ENCODE measurements at regions not wholly inside any gene's neighbourhood (a gene's known extent, or its start where the extent isn't known, plus 50 kb on each side); places are given as distances from the start of the nearest gene placed in this dataset.
A peak's percentile ranks its signal among the peaks of the same experiment; 100 is the strongest.

DNA sequence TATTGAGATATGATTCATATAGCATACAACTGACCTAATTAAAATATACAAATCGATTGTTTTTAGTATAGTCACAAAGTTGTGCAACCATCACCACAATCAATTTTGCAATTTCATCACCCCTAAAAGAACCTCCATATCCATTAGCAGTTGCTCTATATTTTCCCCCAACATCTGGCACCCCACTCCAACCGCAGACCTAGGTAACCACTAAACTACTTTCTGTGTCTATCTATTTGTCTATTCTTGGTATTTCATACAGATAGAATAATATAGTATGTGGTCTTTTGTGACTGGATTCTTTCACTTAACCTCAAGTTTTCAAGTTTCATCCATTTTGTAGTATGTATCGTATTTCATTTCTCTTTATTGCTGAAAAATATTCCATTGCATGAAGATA lies 126.0 kb upstream of the CRY1 start:
- TF ChIP-seq, protein P1, sequence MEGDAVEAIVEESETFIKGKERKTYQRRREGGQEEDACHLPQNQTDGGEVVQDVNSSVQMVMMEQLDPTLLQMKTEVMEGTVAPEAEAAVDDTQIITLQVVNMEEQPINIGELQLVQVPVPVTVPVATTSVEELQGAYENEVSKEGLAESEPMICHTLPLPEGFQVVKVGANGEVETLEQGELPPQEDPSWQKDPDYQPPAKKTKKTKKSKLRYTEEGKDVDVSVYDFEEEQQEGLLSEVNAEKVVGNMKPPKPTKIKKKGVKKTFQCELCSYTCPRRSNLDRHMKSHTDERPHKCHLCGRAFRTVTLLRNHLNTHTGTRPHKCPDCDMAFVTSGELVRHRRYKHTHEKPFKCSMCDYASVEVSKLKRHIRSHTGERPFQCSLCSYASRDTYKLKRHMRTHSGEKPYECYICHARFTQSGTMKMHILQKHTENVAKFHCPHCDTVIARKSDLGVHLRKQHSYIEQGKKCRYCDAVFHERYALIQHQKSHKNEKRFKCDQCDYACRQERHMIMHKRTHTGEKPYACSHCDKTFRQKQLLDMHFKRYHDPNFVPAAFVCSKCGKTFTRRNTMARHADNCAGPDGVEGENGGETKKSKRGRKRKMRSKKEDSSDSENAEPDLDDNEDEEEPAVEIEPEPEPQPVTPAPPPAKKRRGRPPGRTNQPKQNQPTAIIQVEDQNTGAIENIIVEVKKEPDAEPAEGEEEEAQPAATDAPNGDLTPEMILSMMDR (IDR thresholded peaks at IDR 0.05; ENCODE audit: insufficient read depth, low read depth, low read length) = no peak
- no peak overlapping the region for H3K4me3 ChIP-seq (ENCODE audit: low read depth, low read length)
- DNase-seq (ENCODE audit: low read depth) = no peak

DNA sequence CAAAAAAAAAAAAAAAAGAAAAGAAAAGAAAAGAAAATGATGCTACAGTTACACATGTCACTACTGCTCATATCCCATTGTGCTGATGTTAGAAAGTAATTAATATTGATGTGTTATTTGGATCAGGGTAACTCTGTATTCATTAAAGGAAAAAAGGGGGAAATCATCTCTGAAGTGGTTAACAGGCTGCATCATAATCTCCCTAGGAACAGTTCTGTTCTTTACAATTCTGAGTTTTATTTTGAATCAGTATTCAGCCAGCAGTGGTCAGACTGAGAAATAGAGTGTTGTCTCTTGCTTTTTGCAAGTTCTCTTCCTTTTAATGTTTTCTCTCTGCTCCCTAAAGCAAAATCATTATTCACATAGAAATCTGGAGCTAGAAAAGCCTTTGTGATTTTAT lies 128.6 kb upstream of the CRY1 start:
- TF ChIP-seq, protein P1 (IDR thresholded peaks at IDR 0.05; ENCODE audit: insufficient read depth, low read depth, low read length) = no peak
- no peak for DNase-seq (ENCODE audit: low read depth)
- H3K4me3 ChIP-seq (ENCODE audit: low read depth, low read length) = no peak overlapping the region

DNA sequence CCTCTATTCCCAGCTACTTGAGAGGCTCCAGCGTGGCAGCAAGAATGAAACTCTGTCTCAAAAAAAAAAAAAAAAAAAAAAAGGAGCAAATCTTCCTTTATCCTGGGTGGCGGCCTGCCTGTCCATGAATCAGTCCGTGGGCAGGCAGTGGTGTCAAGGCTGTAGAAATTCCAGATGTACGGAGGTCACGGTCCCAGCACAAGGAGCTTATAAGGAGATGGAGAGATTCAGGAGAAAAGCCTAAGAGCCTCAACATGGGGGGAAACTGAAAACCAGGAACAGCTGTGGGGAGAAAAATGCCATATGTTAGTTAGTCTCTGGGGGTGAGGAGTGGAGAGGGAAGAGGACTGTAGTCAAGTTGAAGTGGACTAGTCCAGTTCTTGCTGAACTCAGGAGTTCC lies 130.5 kb upstream of the CRY1 start:
- no peak overlapping the region for H3K4me3 ChIP-seq (ENCODE audit: low read depth, low read length)
- TF ChIP-seq, protein P1 (IDR thresholded peaks at IDR 0.05; ENCODE audit: insufficient read depth, low read depth, low read length) = no peak
- DNase-seq (ENCODE audit: low read depth) = peak; percentile 67

DNA sequence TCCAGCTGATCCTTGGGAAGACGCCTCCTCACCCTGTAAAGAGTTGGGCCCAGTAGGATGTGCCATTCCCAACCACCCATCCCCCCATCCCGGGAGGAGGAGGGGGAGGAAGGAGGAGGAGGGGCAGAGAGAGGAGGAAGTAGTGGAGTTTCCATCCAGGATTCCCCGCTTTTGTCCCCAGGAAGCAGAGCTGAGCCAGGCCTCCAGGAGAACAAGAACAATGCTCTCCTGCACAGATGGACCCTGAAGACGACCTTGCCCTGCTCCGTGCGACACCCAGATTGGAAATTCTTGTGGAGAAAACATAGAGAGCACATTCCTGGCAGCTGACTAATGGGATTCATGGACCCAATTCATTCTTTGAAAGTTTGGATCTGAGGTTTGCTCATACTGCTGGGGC lies 132.3 kb upstream of the CRY1 start:
- no peak overlapping the region for H3K4me3 ChIP-seq (ENCODE audit: low read depth, low read length)
- DNase-seq (ENCODE audit: low read depth) = peak; percentile 17
- TF ChIP-seq, protein P1 (IDR thresholded peaks at IDR 0.05; ENCODE audit: insufficient read depth, low read depth, low read length) = no peak

DNA sequence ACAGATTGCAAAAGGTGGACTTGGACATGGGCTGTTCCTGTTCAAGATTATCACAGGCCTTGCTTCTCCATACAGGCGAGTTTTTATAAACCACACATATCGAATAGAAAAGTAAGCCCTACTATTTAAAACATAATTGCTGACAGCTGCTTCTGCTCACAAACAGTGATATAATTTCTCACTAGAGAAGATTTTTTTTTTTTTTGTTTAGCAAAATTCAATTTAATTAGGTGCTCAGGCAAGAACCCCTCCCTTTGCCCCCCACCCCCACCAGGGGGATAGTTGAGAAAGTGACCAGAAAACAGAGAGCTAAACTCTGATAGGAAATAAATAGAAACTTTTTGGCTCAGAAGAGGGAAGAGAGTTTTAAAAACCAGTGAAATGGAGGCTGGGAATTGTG lies 132.8 kb upstream of the CRY1 start:
- H3K4me3 ChIP-seq (ENCODE audit: low read depth, low read length) = no peak overlapping the region
- TF ChIP-seq, protein P1 (IDR thresholded peaks at IDR 0.05; ENCODE audit: insufficient read depth, low read depth, low read length) = no peak
- no peak for DNase-seq (ENCODE audit: low read depth)

DNA sequence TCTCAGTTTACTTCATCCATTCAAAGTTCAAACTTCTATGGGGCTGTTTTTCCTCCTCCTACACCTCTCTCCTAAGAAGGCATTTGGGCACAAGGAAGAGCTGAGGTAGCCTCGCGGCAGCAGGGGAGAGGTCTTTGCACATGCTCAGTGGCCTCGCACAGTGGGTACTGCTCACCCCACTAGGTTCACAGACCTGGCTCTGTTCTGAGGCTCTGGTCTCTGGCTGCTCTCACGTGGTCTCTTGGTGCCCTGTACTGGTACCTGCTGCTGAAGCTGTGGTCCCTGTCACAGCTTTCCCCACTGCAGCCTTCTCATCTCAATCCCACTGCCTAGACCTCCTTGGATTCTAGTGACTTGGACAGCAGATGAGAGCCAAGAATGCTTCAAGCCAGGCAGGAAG lies 134.7 kb upstream of the CRY1 start:
- DNase-seq (ENCODE audit: low read depth) = no peak
- TF ChIP-seq, protein P1 (IDR thresholded peaks at IDR 0.05; ENCODE audit: insufficient read depth, low read depth, low read length) = no peak
- no peak overlapping the region for H3K4me3 ChIP-seq (ENCODE audit: low read depth, low read length)

DNA sequence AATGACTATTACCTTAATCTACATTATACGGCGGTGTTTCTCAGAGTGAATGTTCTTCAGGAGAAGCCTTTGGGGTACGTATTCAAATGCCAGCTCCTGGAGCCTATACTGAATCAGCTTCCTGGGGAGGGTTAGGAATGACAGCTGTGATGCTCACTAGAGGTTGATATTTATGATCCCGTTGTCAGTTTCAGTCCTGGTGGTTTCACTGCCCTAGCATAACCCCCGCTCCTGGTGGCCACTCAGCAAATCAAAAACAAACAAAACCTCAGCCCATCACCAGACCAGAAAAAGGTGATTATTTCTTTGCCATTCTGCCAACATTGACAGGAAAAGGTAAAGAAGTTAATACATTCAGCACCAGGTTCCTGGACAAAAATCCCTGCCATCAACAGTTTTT lies 136.5 kb upstream of the CRY1 start:
- DNase-seq (ENCODE audit: low read depth) = no peak
- H3K4me3 ChIP-seq (ENCODE audit: low read depth, low read length) = no peak overlapping the region
- TF ChIP-seq, protein P1 (IDR thresholded peaks at IDR 0.05; ENCODE audit: insufficient read depth, low read depth, low read length) = no peak

Measured in fibroblast of villous mesenchyme (primary cell).